Breast epithelium (tissue), 4 donors: ENCODE measurements at regions not wholly inside any gene's neighbourhood (a gene's known extent, or its start where the extent isn't known, plus 50 kb on each side); places are given as distances from the start of the nearest gene placed in this dataset.

ENCODE experiments used
- DNase-seq, 2 donors: peaks; one replicate each; pipeline ENCODE4 v3.0.0-alpha.2; 2019; ENCODE audit warnings: low spot score in 2 of 2
- H3K27ac ChIP-seq, 2 donors: fragments of 200-600 bp; sonication (generic) in 1 of 2; one replicate each; pipeline ENCODE4 v1.5.1; 2016 to 2019; ENCODE audit warnings: mild to moderate bottlenecking in 1 of 2
- H3K27me3 ChIP-seq, 2 donors: fragments of 200-600 bp; sonication (generic) in 1 of 2; one replicate each; pipeline versions ENCODE4 v1.5.1 to v1.6.0; 2017 to 2019; ENCODE audit warnings: control low read depth in 1 of 2, mild to moderate bottlenecking in 1 of 2
- H3K36me3 ChIP-seq: fragments of 200-600 bp; one replicate; pipeline ENCODE4 v1.5.1; 2019
- H3K4me1 ChIP-seq, 2 donors: fragments of 200-600 bp; sonication (generic); one replicate each; pipeline ENCODE4 v1.5.1; 2016 to 2019; ENCODE audit warnings: control low read depth in 1 of 2
- H3K4me3 ChIP-seq, 3 donors: fragments of 200-600 bp; sonication (generic); 1 replicate in 2 of 3; 2 replicates in 1 of 3; pipeline ENCODE4 v1.5.1; 2016 to 2019; ENCODE audit warnings: mild to moderate bottlenecking in 3 of 3, moderate library complexity in 2 of 3
- H3K9me3 ChIP-seq, 2 donors: fragments of 200-600 bp; sonication (generic) in 1 of 2; one replicate each; pipeline ENCODE4 v1.5.1; 2016 to 2019; ENCODE audit warnings: control low read depth in 1 of 2
- POLR2A ChIP-seq: fragments of 450-650 bp; IDR thresholded peaks from one replicate; pipeline ENCODE4 v1.6.1; 2016; ENCODE audit warnings: antibody characterized with exemption, mild to moderate bottlenecking, moderate library complexity
- POLR2AphosphoS5 ChIP-seq, 3 donors: sonication (generic); formaldehyde crosslinking; IDR thresholded peaks; one replicate each; pipeline ENCODE4 v1.6.1; 2017; ENCODE audit warnings: antibody characterized with exemption in 3 of 3
- intact Hi-C: fragments of 100-400 bp; cut with DNase I; formaldehyde crosslinking; loops from one replicate; pipeline ENCODE4 v1.15.1; 2023; ENCODE audit warnings: low total_unique reads
- TF ChIP-seq, protein P1 (sequence below), 3 donors: fragments of 450-650 bp; IDR thresholded peaks; one replicate each; pipeline ENCODE4 v1.5.1; 2016 to 2017; ENCODE audit warnings: antibody characterized with exemption in 3 of 3, mild to moderate bottlenecking in 3 of 3, moderate library complexity in 3 of 3

DNA sequence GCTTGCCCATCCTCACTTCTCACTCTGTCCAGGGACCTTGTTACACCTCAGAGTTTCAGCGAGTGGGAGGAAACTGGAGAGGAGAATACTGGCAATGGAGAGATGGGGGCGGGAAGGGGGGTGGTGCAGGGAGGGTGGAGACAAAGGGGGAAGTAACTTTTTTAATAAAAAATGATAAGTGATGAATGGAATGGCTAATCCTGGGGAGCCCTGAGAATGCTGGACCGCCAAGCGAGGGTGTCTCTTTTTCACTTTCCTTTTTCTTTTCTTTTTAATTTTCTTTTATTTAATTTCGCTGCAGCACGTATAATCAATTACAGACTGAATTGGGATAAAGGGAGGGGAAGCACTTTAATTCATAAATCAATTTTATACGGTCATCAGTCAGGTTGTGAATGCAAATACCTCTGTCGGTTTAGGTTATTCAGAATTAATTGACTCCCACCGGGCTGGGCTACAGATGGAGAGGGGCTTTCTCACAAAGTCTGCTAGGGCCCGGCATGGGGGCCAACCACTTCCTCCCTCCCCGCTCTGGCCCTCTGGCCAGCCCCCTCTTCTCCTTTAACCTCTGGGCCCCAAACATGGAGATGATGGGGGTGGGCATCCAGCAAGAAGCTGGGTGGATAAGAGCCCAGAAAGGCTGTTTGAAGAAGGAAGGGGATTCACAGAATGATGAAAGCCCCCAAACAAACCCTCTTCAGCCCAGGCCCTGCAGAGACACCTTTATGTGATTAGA, 106.8 kb upstream of the BOC start:
- Histone ChIP-seq H3K27me3 (no peaks in the 10 kb centered on the region), H3K27ac (no peak overlapping the region), H3K4me1 (no peaks in the 10 kb centered on the region), H3K36me3 (no peaks in the 10 kb centered on the region), H3K4me3 (no peak overlapping the region), H3K9me3 (no peaks in the 10 kb centered on the region)
- no peak for DNase-seq
- no peak for TF ChIP-seq POLR2AphosphoS5 (IDR thresholded peaks at IDR 0.05)
- TF ChIP-seq, protein P1, sequence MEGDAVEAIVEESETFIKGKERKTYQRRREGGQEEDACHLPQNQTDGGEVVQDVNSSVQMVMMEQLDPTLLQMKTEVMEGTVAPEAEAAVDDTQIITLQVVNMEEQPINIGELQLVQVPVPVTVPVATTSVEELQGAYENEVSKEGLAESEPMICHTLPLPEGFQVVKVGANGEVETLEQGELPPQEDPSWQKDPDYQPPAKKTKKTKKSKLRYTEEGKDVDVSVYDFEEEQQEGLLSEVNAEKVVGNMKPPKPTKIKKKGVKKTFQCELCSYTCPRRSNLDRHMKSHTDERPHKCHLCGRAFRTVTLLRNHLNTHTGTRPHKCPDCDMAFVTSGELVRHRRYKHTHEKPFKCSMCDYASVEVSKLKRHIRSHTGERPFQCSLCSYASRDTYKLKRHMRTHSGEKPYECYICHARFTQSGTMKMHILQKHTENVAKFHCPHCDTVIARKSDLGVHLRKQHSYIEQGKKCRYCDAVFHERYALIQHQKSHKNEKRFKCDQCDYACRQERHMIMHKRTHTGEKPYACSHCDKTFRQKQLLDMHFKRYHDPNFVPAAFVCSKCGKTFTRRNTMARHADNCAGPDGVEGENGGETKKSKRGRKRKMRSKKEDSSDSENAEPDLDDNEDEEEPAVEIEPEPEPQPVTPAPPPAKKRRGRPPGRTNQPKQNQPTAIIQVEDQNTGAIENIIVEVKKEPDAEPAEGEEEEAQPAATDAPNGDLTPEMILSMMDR (IDR thresholded peaks at IDR 0.05): no peak
- no peak for TF ChIP-seq POLR2A
- intact Hi-C loops: no loop called here

DNA sequence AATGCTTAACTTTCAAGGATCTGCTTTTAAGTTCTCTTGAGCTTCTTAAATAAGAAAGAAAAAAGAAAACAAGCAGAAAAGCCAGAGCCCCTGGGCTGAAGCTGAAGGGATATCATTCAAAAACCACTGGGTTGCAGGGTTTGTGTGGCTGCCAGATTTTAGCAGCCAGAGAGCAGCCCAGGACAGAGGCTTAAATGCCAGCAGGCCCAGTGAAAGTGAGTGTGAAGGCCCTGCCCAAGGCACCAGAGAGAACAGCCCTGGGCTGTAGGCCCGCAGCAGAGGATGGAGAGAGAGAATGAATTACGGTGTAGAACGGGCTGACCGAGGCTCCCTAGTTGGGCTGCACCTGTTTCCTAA, 106.3 kb upstream of the BOC start:
- Histone ChIP-seq H3K27ac (no peak overlapping the region), H3K4me1 (no peaks in the 10 kb centered on the region), H3K4me3 (no peak overlapping the region), H3K9me3 (no peaks in the 10 kb centered on the region), H3K36me3 (no peaks in the 10 kb centered on the region), H3K27me3 (no peaks in the 10 kb centered on the region)
- no peak for TF ChIP-seq POLR2A
- TF ChIP-seq POLR2AphosphoS5 (IDR thresholded peaks at IDR 0.05): no peak
- TF ChIP-seq, protein P1 (IDR thresholded peaks at IDR 0.05): no peak
- DNase-seq: no peak
- intact Hi-C loops: no loop called here

DNA sequence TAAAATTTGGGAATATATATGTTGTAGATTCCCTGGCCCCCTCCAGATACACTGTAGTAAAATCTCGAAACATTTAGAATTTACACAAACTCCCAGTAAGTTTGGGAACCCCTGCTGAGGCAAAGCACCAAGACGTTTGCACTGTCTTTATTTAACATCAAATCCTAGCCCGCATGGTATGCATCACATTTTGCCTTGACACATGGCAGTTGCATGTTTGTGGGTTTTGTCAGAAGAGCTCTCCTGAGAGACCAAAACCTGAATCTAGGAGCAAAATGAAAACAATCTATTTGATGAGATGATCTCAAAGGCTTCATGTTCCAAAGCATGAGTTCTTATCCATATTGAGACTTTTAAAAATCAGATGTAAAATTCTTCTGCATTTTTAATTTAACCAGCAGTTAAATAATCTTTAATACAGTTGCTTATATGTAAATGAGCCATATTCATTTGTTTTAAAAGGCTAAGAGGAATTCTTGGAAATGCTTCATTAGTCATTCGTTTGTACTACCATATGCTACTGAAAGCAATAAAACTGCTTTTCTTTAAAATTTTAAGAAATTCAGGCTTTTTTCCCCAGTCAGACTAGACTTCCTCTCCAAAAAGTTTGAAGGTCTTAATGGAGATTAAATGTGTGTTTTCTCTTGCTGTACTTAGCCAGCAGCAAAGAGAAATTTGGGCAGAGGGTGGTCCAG, 105.2 kb upstream of the BOC start:
- intact Hi-C loops: no loop called here
- TF ChIP-seq, protein P1 (IDR thresholded peaks at IDR 0.05): no peak
- no peak for TF ChIP-seq POLR2A
- TF ChIP-seq POLR2AphosphoS5 (IDR thresholded peaks at IDR 0.05): no peak
- no peaks in the 10 kb centered on the region for H3K27me3 ChIP-seq
- no peak for DNase-seq
- H3K4me3 ChIP-seq: no peak overlapping the region
- peaks cover 0 to 1% of the 10 kb centered on the region in 2 donors for H3K4me1 ChIP-seq
- H3K27ac ChIP-seq: no peak overlapping the region
- no peaks in the 10 kb centered on the region for H3K9me3 ChIP-seq
- no peaks in the 10 kb centered on the region for H3K36me3 ChIP-seq

DNA sequence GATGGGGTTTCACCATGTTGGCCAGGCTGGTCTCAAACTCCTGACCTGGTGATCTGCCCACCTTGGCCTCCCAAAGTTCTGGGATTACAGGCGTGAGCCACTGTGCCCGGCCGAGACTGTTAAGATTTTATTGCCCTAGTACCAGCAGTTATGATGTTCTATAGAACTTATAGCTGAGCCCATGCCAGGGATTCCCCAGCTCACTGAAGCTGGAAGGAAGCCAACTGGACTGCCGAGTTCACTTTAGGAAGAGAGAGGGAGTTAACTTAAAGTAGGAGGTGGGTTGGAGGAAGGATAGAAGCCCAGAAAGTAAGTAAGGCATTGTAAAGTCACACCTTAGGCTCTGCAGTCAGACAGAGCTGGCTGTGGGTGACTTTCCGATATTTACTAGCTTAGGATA, 101.1 kb upstream of the BOC start:
- Histone ChIP-seq H3K27me3 (no peaks in the 10 kb centered on the region), H3K9me3 (no peaks in the 10 kb centered on the region), H3K4me1 (peaks cover 0 to 3% of the 10 kb centered on the region in 2 donors), H3K36me3 (no peaks in the 10 kb centered on the region), H3K4me3 (no peak overlapping the region), H3K27ac (no peak overlapping the region)
- intact Hi-C loops: no loop called here
- DNase-seq: no peak
- TF ChIP-seq POLR2AphosphoS5 (IDR thresholded peaks at IDR 0.05) (no peak), POLR2A (no peak)
- TF ChIP-seq, protein P1 (IDR thresholded peaks at IDR 0.05): no peak

DNA sequence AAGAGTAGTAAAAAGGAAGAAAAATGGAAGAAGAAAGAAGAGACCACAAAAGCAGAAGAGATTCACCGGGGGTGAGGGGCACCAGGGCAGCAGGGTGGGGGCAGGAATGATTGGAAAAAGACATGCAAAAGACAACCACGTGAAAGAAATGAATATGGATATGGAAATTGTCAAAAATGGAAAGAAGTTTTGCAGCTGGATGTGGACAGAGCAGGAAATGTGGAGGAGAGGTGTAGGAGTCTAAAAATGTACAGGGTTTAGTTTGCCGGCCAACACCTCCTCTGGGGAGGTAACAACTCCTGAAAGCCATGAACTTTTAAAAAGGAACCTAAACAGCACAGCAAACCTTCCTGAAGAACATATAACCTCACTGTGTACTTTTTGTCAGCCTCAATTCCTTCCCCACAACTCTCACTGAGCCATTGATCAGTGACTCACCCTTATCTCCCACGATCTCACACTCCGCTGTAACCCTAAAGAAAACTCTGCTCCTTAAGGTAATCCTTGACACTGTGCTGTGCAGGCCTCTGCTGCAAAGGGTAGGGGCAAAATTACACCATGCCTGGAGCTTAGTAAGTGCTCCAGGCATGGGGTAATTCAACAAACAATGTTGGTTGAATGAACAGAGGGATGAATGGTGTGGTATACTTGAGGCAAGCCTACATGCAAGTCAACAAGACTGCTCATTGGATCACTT, 100.2 kb upstream of the BOC start:
- Histone ChIP-seq H3K9me3 (no peaks in the 10 kb centered on the region), H3K4me3 (no peak overlapping the region), H3K27ac (no peak overlapping the region), H3K27me3 (no peaks in the 10 kb centered on the region), H3K36me3 (no peaks in the 10 kb centered on the region), H3K4me1 (peaks cover 0 to 3% of the 10 kb centered on the region in 2 donors)
- DNase-seq: no peak
- intact Hi-C loops: no loop called here
- no peak for TF ChIP-seq POLR2A
- TF ChIP-seq, protein P1 (IDR thresholded peaks at IDR 0.05): no peak
- TF ChIP-seq POLR2AphosphoS5 (IDR thresholded peaks at IDR 0.05): no peak
